B cell (primary cell): ENCODE measurements at regions not wholly inside any gene's neighbourhood (a gene's known extent, or its start where the extent isn't known, plus 50 kb on each side); places are given as distances from the start of the nearest gene placed in this dataset.

Source experiments
- EZH2 ChIP-seq: IDR thresholded peaks from 2 replicates; pipeline ENCODE4 v1.6.1; 2012; ENCODE audit warnings: borderline replicate concordance, low read depth, mild to moderate bottlenecking, moderate library complexity, low read length; ENCODE audit not compliant: insufficient read depth, poor library complexity, severe bottlenecking
- TF ChIP-seq, protein P1 (sequence below): fragments of 200-600 bp; IDR thresholded peaks from one replicate; pipeline ENCODE4 v1.8.0; 2022; ENCODE audit warnings: antibody characterized with exemption, mild to moderate bottlenecking

DNA sequence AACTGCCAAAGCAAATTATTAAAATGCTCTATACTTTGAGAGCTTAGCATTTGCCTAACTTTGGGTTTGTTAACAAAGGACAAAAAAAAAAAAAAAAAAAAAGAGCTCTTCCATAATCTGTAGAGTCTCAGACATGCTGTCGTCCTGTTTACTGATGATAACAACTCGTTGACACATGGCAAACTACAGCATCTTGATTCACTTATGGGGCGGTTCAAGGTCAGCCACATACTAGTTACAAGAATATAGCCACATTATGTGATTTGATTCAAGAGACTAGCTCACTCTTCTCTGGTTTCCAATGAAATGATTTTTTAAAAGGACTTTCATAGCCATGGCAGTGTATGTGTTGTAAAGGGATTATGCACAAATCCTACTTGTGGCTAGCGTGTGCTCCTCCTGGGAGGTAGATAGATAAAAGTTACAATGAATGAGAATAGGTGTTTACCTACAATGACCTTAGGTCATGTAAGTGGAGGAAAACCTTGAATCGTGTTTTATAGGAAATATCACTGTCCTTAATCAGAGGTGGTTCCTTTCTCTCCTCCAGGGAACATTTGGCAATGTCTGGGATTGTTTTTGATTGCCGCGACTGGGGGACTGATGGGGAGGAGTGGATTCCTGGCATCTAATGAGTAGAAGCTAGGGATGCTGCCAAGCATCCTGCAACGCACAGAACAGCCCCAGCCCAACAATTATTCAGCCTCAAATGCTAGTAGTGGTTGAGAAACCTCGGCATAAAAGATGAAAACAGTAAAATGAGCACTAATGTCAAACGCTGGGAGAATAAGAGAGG is 969.2 kb upstream of the SLC35B3 start:
- TF ChIP-seq, protein P1, sequence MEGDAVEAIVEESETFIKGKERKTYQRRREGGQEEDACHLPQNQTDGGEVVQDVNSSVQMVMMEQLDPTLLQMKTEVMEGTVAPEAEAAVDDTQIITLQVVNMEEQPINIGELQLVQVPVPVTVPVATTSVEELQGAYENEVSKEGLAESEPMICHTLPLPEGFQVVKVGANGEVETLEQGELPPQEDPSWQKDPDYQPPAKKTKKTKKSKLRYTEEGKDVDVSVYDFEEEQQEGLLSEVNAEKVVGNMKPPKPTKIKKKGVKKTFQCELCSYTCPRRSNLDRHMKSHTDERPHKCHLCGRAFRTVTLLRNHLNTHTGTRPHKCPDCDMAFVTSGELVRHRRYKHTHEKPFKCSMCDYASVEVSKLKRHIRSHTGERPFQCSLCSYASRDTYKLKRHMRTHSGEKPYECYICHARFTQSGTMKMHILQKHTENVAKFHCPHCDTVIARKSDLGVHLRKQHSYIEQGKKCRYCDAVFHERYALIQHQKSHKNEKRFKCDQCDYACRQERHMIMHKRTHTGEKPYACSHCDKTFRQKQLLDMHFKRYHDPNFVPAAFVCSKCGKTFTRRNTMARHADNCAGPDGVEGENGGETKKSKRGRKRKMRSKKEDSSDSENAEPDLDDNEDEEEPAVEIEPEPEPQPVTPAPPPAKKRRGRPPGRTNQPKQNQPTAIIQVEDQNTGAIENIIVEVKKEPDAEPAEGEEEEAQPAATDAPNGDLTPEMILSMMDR: no peak
- no peak for TF ChIP-seq EZH2
